ENCODE measurements at regions not wholly inside any gene's neighbourhood (a gene's known extent, or its start where the extent isn't known, plus 50 kb on each side); places are given as distances from the start of the nearest gene placed in this dataset.
A peak's percentile ranks its signal among the peaks of the same experiment; 100 is the strongest.

GRCh38 chr9:129324808-129325502, 146.9 kb upstream of the IER5L start:
- H3K9me3 ChIP-seq: no peaks in the 10 kb centered on the region
- H3K4me3 ChIP-seq: no peak overlapping the region
- no peaks in the 10 kb centered on the region for H3K27me3 ChIP-seq
- intact Hi-C loops (cut with DNase I; ENCODE audit: low total_unique reads): loop anchor here (5.0 kb wide), 1 partner anchor 157 kb away; no protein-coding TSS in a partner anchor
- DNase-seq: peak in 1 of 2 donors; percentile 18
- H3K36me3 ChIP-seq: no peaks in the 10 kb centered on the region
- peak overlapping the region; percentile 90 to 93 for H3K27ac ChIP-seq
- no peak for TF ChIP-seq CTCF (IDR thresholded peaks at IDR 0.05)
- H3K4me1 ChIP-seq: peaks cover 3 to 73% (median 57%) of the 10 kb centered on the region in 4 donors

- TF ChIP-seq CTCF (IDR thresholded peaks at IDR 0.05): no peak
- DNase-seq: peak; percentile 19 to 59
- no peaks in the 10 kb centered on the region for H3K9me3 ChIP-seq
- H3K36me3 ChIP-seq: no peaks in the 10 kb centered on the region
- peaks cover 4 to 73% (median 65%) of the 10 kb centered on the region in 4 donors for H3K4me1 ChIP-seq
- peak overlapping the region; percentile 90 to 93 for H3K27ac ChIP-seq
- intact Hi-C loops (cut with DNase I; ENCODE audit: low total_unique reads): loop anchor here (5.0 kb wide), 1 partner anchor 158 kb away; no protein-coding TSS in a partner anchor
- H3K27me3 ChIP-seq: no peaks in the 10 kb centered on the region
- no peak overlapping the region for H3K4me3 ChIP-seq
Measured at GRCh38 chr9:129323999-129324553, 146.0 kb upstream of the IER5L start.

GRCh38 chr9:129323376-129323998, 145.4 kb upstream of the IER5L start:
- H3K4me3 ChIP-seq: no peak overlapping the region
- peak overlapping the region; percentile 90 to 93 for H3K27ac ChIP-seq

GRCh38 chr9:129322641-129323375, 144.7 kb upstream of the IER5L start:
- TF ChIP-seq CTCF (IDR thresholded peaks at IDR 0.05): no peak
- H3K36me3 ChIP-seq: no peaks in the 10 kb centered on the region
- H3K27me3 ChIP-seq: no peaks in the 10 kb centered on the region
- DNase-seq: peak; percentile 20 to 65
- no peak overlapping the region for H3K4me3 ChIP-seq
- H3K9me3 ChIP-seq: no peaks in the 10 kb centered on the region
- intact Hi-C loops (cut with DNase I; ENCODE audit: low total_unique reads): loop anchor here (5.0 kb wide), 1 partner anchor 159 kb away; no protein-coding TSS in a partner anchor
- H3K27ac ChIP-seq: peak overlapping the region; percentile 90 to 93
- H3K4me1 ChIP-seq: peaks cover 11 to 73% (median 66%) of the 10 kb centered on the region in 4 donors

More at GRCh38 chr9:129323376-129323998, 145.4 kb upstream of the IER5L start:
- Histone ChIP-seq H3K27me3 (no peaks in the 10 kb centered on the region), H3K9me3 (no peaks in the 10 kb centered on the region), H3K4me1 (peaks cover 10 to 73% (median 66%) of the 10 kb centered on the region in 4 donors), H3K36me3 (no peaks in the 10 kb centered on the region)
- intact Hi-C loops (cut with DNase I; ENCODE audit: low total_unique reads): loop anchor here (5.0 kb wide), 1 partner anchor 159 kb away; no protein-coding TSS in a partner anchor
- DNase-seq: peak; percentile 21 to 64
- TF ChIP-seq CTCF (IDR thresholded peaks at IDR 0.05): no peak

- intact Hi-C loops (cut with DNase I; ENCODE audit: low total_unique reads): loop anchor here (5.0 kb wide), 1 partner anchor 160 kb away; no protein-coding TSS in a partner anchor
- H3K36me3 ChIP-seq: no peaks in the 10 kb centered on the region
- H3K27me3 ChIP-seq: no peaks in the 10 kb centered on the region
- peak; percentile 30 to 66 for DNase-seq
- no peak for TF ChIP-seq CTCF (IDR thresholded peaks at IDR 0.05)
- H3K9me3 ChIP-seq: no peaks in the 10 kb centered on the region
- peak overlapping the region; percentile 90 to 93 for H3K27ac ChIP-seq
- H3K4me3 ChIP-seq: peak overlapping the region; percentile 49 to 56
- H3K4me1 ChIP-seq: peaks cover 11 to 76% (median 68%) of the 10 kb centered on the region in 4 donors
Measured at GRCh38 chr9:129322022-129322621, 144.1 kb upstream of the IER5L start.

Data from tibial artery (tissue), 4 donors.